ENCODE measurements at regions not wholly inside any gene's neighbourhood (a gene's known extent, or its start where the extent isn't known, plus 50 kb on each side); places are given as distances from the start of the nearest gene placed in this dataset.
"Not testable (repeated sequence)": the region's sequence is repeated elsewhere in the genome, so short reads cannot be mapped to it uniquely, and the experiment has no call there.

- Histone ChIP-seq H3K27me3 (peaks cover 0 to 15% (median 9%) of the 10 kb centered on the region in 7 donors), H3K9me3 (no peaks in the 10 kb centered on the region), H3K4me3 (no peak overlapping the region), H3K27ac (no peak overlapping the region), H3K36me3 (no peaks in the 10 kb centered on the region), H3K4me1 (no peaks in the 10 kb centered on the region)
- ATAC-seq (no peak), DNase-seq (no peak)
- intact Hi-C loops (cut with DNase I): no loop called here
- 72 to 81% methylated on average over 4 of the region's 4 CpGs for WGBS, 2 donors
- TF ChIP-seq, protein P1, sequence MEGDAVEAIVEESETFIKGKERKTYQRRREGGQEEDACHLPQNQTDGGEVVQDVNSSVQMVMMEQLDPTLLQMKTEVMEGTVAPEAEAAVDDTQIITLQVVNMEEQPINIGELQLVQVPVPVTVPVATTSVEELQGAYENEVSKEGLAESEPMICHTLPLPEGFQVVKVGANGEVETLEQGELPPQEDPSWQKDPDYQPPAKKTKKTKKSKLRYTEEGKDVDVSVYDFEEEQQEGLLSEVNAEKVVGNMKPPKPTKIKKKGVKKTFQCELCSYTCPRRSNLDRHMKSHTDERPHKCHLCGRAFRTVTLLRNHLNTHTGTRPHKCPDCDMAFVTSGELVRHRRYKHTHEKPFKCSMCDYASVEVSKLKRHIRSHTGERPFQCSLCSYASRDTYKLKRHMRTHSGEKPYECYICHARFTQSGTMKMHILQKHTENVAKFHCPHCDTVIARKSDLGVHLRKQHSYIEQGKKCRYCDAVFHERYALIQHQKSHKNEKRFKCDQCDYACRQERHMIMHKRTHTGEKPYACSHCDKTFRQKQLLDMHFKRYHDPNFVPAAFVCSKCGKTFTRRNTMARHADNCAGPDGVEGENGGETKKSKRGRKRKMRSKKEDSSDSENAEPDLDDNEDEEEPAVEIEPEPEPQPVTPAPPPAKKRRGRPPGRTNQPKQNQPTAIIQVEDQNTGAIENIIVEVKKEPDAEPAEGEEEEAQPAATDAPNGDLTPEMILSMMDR (IDR thresholded peaks at IDR 0.05): no peak
Observed at GRCh38 chr11:134981835-134982234, 569.8 kb upstream of the B3GAT1 start.

GRCh38 chr11:134980819-134981710 is 569.0 kb upstream of the B3GAT1 start:
- DNase-seq (no peak), ATAC-seq (no peak)
- peaks cover 0 to 13% (median 6%) of the 10 kb centered on the region in 7 donors for H3K27me3 ChIP-seq
- H3K9me3 ChIP-seq: no peaks in the 10 kb centered on the region
- no peak overlapping the region for H3K27ac ChIP-seq
- no peak overlapping the region for H3K4me3 ChIP-seq
- TF ChIP-seq, protein P1 (IDR thresholded peaks at IDR 0.05): no peak
- no peaks in the 10 kb centered on the region for H3K4me1 ChIP-seq
- intact Hi-C loops (cut with DNase I): no loop called here
- WGBS, 2 donors: 73 to 76% methylated on average over 13 of the region's 13 CpGs
- no peaks in the 10 kb centered on the region for H3K36me3 ChIP-seq

- intact Hi-C loops (cut with DNase I); H3K27ac ChIP-seq; H3K9me3 ChIP-seq; ATAC-seq; H3K4me1 ChIP-seq; H3K4me3 ChIP-seq; DNase-seq; H3K36me3 ChIP-seq: not testable (repeated sequence)
- 92 to 93% methylated on average over 12 of the region's 12 CpGs for WGBS, 2 donors
- H3K27me3 ChIP-seq: peaks cover 0 to 13% (median 6%) of the 10 kb centered on the region in 7 donors
Observed at GRCh38 chr11:134979089-134979457, 567.0 kb upstream of the B3GAT1 start.

DNA sequence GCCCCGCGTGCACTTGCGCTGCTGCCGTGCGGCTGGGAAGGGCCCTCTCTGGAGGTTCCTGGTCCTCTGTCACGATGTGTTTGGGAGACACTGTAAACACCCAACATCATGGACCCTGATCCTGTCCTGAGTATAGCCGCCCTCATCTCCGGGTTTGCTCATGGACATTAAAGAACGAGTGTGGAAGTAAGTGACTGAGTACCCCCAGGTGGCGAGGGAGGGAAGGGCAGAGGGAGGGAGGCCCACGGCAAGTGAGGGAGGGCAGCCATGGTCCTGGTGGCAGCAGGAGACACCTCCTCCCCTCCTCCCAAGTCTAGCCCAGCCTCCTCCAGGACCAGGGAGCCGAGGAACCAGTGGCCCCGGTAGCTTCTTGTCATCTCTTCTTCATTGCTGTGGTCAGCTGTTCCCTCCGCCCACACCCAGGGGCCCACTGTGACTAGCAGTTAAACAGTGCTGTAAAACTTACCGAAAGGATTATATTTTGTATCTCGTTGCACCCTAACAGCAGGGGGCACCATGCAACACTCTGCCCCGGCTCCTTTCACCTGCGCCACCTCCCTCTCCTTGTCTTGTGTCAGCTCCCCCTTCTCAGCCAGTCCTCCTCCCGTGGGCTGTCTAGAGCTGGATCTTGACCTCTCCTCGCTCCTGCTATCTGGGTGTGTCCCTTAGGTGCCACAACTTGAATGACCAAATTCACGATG is 566.5 kb upstream of the B3GAT1 start:
- Histone ChIP-seq H3K27ac (no peak overlapping the region), H3K9me3 (no peaks in the 10 kb centered on the region), H3K4me1 (no peaks in the 10 kb centered on the region), H3K27me3 (peaks cover 0 to 14% (median 5%) of the 10 kb centered on the region in 7 donors), H3K36me3 (no peaks in the 10 kb centered on the region), H3K4me3 (no peak overlapping the region)
- TF ChIP-seq, protein P1 (IDR thresholded peaks at IDR 0.05): no peak
- DNase-seq (no peak), ATAC-seq (no peak)
- WGBS, 2 donors: 81 to 83% methylated on average over 20 to 21 of the region's 21 CpGs
- intact Hi-C loops (cut with DNase I): no loop called here

Data from heart right ventricle (tissue), 16 donors.